ENCODE measurements at regions not wholly inside any gene's neighbourhood (a gene's known extent, or its start where the extent isn't known, plus 50 kb on each side); places are given as distances from the start of the nearest gene placed in this dataset.
A peak's percentile ranks its signal among the peaks of the same experiment; 100 is the strongest.

- Histone ChIP-seq H3K36me3 (ENCODE audit: insufficient read depth, low read length) (no peaks in the 10 kb centered on the region), H3K27ac (ENCODE audit: low read depth, low read length) (peak overlapping the region; percentile 52), H3K79me2 (ENCODE audit: insufficient read depth, low read length) (no peaks in the 10 kb centered on the region), H3K4me2 (ENCODE audit: insufficient read depth, low read length) (peak overlapping the region; percentile 26), H2AFZ (ENCODE audit: low read length) (no peak overlapping the region), H3K27me3 (ENCODE audit: insufficient read depth, low read length) (no peaks in the 10 kb centered on the region), H3K4me3 (ENCODE audit: insufficient read depth, low read length) (no peak overlapping the region), H4K20me1 (ENCODE audit: insufficient read depth, low read length) (no peaks in the 10 kb centered on the region), H3K4me1 (ENCODE audit: insufficient read depth, low read length) (peaks cover 24% of the 10 kb centered on the region), H3K9me3 (ENCODE audit: low read depth, low read length) (no peaks in the 10 kb centered on the region)
- no peak for TF ChIP-seq CTCF (IDR thresholded peaks at IDR 0.05; ENCODE audit: extremely low read depth, low read depth, low read length)
- no peak for DNase-seq (ENCODE audit: insufficient read length, low spot score, missing footprints)
Observed at GRCh38 chr6:71602385-71603007, 283.9 kb upstream of the RIMS1 start.

GRCh38 chr6:71603021-71603420, 283.3 kb upstream of the RIMS1 start:
- Histone ChIP-seq H3K9me3 (ENCODE audit: low read depth, low read length) (no peaks in the 10 kb centered on the region), H3K36me3 (ENCODE audit: insufficient read depth, low read length) (no peaks in the 10 kb centered on the region), H3K4me2 (ENCODE audit: insufficient read depth, low read length) (peak overlapping the region; percentile 26), H3K79me2 (ENCODE audit: insufficient read depth, low read length) (no peaks in the 10 kb centered on the region), H3K4me1 (ENCODE audit: insufficient read depth, low read length) (peaks cover 24% of the 10 kb centered on the region), H3K4me3 (ENCODE audit: insufficient read depth, low read length) (no peak overlapping the region), H4K20me1 (ENCODE audit: insufficient read depth, low read length) (no peaks in the 10 kb centered on the region), H3K27me3 (ENCODE audit: insufficient read depth, low read length) (no peaks in the 10 kb centered on the region), H2AFZ (ENCODE audit: low read length) (no peak overlapping the region), H3K27ac (ENCODE audit: low read depth, low read length) (no peak overlapping the region)
- no peak for DNase-seq (ENCODE audit: insufficient read length, low spot score, missing footprints)
- no peak for TF ChIP-seq CTCF (IDR thresholded peaks at IDR 0.05; ENCODE audit: extremely low read depth, low read depth, low read length)

DNA sequence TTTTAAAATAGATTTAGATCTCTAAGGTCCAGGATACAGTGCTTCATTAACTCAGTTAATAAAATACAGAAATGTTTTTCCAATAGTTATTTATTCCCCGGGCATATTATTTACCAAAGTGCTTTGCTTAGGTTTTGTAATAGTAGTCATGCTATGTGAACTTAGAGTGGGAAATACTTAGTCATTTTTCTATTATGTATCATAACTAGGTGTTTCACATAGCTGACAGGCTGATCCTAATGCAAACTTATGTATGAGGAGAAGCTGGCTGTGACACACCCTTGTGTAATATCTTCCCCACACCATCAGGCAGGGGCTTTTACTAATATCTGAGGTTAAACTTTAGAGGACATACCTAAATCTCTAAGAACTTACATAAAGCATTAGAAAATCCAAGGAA, 277.7 kb upstream of the RIMS1 start:
- Histone ChIP-seq H3K4me1 (ENCODE audit: insufficient read depth, low read length) (peaks cover 5% of the 10 kb centered on the region), H4K20me1 (ENCODE audit: insufficient read depth, low read length) (no peaks in the 10 kb centered on the region), H2AFZ (ENCODE audit: low read length) (no peak overlapping the region), H3K9me3 (ENCODE audit: low read depth, low read length) (no peaks in the 10 kb centered on the region), H3K4me3 (ENCODE audit: insufficient read depth, low read length) (no peak overlapping the region), H3K4me2 (ENCODE audit: insufficient read depth, low read length) (no peak overlapping the region), H3K36me3 (ENCODE audit: insufficient read depth, low read length) (no peaks in the 10 kb centered on the region), H3K27ac (ENCODE audit: low read depth, low read length) (no peak overlapping the region), H3K27me3 (ENCODE audit: insufficient read depth, low read length) (no peaks in the 10 kb centered on the region), H3K79me2 (ENCODE audit: insufficient read depth, low read length) (no peaks in the 10 kb centered on the region)
- TF ChIP-seq CTCF (IDR thresholded peaks at IDR 0.05; ENCODE audit: extremely low read depth, low read depth, low read length) = no peak
- peak; percentile 27 for DNase-seq (ENCODE audit: insufficient read length, low spot score, missing footprints)

DNA sequence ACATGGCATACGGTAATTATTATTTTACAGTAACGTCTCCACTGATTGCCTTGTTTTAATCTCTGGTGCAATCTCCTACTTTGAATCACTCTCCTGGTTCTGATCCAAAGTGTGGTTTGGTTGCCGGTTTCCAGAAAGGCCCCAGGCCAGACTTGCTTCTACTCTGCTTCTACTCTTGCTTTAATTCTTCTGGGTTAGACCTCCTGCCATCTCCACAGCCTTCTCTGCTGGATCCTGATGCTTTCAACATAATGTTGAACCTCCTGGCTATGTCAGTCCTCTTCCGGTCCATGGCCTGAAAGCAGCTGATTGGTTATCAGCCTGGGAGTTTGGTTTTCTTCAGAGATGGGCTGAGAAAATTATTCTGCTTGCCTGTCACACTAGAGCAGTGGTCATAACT, 266.5 kb upstream of the RIMS1 start:
- peak; percentile 21 for DNase-seq (ENCODE audit: insufficient read length, low spot score, missing footprints)
- H3K4me2 ChIP-seq (ENCODE audit: insufficient read depth, low read length) = peak overlapping the region; percentile 4
- H2AFZ ChIP-seq (ENCODE audit: low read length) = peak overlapping the region; percentile 67

More for the DNA sequence above, 266.5 kb upstream of the RIMS1 start:
- no peak overlapping the region for H3K4me3 ChIP-seq (ENCODE audit: insufficient read depth, low read length)
- no peaks in the 10 kb centered on the region for H3K9me3 ChIP-seq (ENCODE audit: low read depth, low read length)
- H4K20me1 ChIP-seq (ENCODE audit: insufficient read depth, low read length) = no peaks in the 10 kb centered on the region
- no peaks in the 10 kb centered on the region for H3K79me2 ChIP-seq (ENCODE audit: insufficient read depth, low read length)
- no peaks in the 10 kb centered on the region for H3K36me3 ChIP-seq (ENCODE audit: insufficient read depth, low read length)
- H3K27ac ChIP-seq (ENCODE audit: low read depth, low read length) = no peak overlapping the region
- no peaks in the 10 kb centered on the region for H3K4me1 ChIP-seq (ENCODE audit: insufficient read depth, low read length)
- peaks cover 6% of the 10 kb centered on the region for H3K27me3 ChIP-seq (ENCODE audit: insufficient read depth, low read length)
- no peak for TF ChIP-seq CTCF (IDR thresholded peaks at IDR 0.05; ENCODE audit: extremely low read depth, low read depth, low read length)
